ENCODE measurements at regions not wholly inside any gene's neighbourhood (a gene's known extent, or its start where the extent isn't known, plus 50 kb on each side); places are given as distances from the start of the nearest gene placed in this dataset.

DNA sequence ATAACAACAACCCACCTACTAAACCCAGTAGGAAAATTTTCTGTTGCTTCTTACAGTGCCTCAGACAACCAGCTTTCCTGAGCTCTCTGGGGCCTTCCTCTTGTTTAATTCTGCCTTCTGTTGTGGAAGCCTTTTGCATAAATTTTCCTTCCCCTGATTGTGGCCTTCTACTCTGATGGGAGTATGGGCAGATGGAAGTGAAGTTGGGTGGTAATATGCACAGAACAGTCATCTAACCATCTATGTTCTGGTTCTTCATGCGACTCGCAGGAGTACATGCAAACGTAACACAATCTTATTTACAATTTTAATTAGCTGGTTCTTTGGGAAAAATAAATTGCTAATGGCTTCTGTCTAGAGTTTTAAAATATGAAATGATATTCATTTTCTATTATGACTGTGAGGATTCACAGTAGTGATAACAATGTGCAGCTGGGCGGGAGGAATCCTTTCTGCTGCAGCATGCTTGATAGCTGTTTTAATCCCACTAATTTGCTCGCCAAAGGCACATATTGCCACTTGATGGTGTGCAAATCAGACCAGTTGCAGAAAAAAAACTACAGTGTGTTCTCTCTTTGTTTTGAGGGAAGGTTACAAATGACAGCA is 311.5 kb upstream of the ROPN1 start:
- Histone ChIP-seq H3K4me3 (replicated peaks; ENCODE audit: insufficient read depth, low read length) (no peak overlapping the region), H3K27me3 (ENCODE audit: insufficient read depth, poor library complexity, severe bottlenecking) (no peaks in the 10 kb centered on the region), H3K27ac (replicated peaks) (no peak overlapping the region)
- no peak for DNase-seq (ENCODE audit: low read depth in 1 of 2, low spot score in 1 of 2)
- TF ChIP-seq, protein P1, sequence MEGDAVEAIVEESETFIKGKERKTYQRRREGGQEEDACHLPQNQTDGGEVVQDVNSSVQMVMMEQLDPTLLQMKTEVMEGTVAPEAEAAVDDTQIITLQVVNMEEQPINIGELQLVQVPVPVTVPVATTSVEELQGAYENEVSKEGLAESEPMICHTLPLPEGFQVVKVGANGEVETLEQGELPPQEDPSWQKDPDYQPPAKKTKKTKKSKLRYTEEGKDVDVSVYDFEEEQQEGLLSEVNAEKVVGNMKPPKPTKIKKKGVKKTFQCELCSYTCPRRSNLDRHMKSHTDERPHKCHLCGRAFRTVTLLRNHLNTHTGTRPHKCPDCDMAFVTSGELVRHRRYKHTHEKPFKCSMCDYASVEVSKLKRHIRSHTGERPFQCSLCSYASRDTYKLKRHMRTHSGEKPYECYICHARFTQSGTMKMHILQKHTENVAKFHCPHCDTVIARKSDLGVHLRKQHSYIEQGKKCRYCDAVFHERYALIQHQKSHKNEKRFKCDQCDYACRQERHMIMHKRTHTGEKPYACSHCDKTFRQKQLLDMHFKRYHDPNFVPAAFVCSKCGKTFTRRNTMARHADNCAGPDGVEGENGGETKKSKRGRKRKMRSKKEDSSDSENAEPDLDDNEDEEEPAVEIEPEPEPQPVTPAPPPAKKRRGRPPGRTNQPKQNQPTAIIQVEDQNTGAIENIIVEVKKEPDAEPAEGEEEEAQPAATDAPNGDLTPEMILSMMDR (IDR thresholded peaks at IDR 0.05; ENCODE audit: insufficient read depth, low read length): no peak
- TF ChIP-seq SPI1 (IDR thresholded peaks at IDR 0.05; ENCODE audit: borderline replicate concordance, low read depth): no peak
- TF ChIP-seq, protein P2, sequence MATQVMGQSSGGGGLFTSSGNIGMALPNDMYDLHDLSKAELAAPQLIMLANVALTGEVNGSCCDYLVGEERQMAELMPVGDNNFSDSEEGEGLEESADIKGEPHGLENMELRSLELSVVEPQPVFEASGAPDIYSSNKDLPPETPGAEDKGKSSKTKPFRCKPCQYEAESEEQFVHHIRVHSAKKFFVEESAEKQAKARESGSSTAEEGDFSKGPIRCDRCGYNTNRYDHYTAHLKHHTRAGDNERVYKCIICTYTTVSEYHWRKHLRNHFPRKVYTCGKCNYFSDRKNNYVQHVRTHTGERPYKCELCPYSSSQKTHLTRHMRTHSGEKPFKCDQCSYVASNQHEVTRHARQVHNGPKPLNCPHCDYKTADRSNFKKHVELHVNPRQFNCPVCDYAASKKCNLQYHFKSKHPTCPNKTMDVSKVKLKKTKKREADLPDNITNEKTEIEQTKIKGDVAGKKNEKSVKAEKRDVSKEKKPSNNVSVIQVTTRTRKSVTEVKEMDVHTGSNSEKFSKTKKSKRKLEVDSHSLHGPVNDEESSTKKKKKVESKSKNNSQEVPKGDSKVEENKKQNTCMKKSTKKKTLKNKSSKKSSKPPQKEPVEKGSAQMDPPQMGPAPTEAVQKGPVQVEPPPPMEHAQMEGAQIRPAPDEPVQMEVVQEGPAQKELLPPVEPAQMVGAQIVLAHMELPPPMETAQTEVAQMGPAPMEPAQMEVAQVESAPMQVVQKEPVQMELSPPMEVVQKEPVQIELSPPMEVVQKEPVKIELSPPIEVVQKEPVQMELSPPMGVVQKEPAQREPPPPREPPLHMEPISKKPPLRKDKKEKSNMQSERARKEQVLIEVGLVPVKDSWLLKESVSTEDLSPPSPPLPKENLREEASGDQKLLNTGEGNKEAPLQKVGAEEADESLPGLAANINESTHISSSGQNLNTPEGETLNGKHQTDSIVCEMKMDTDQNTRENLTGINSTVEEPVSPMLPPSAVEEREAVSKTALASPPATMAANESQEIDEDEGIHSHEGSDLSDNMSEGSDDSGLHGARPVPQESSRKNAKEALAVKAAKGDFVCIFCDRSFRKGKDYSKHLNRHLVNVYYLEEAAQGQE (IDR thresholded peaks at IDR 0.05; ENCODE audit: insufficient replicate concordance, low read depth): no peak
- no peak for TF ChIP-seq POLR2AphosphoS5 (IDR thresholded peaks at IDR 0.05; ENCODE audit: low read depth)
- no peak for TF ChIP-seq GABPA (IDR thresholded peaks at IDR 0.05; ENCODE audit: low read depth)

DNA sequence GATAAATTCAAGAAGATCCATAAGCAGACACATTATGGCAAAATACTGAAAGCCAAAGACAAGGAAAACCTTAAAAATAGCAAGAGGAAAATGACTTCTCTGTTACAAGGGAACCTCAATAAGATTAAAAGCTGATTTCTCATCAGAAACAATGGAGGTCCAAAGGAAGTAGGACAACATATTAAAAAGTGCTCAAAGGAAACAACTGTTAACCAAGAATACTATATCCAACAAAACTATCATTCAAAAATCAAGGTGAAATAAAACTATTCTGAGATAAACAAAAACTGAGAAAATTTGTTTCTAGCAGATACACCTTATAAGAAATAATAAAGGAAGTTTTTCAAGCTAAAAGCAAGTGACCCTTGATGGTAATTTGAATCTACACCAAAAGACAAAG is 314.7 kb upstream of the ROPN1 start:
- H3K27me3 ChIP-seq (ENCODE audit: insufficient read depth, poor library complexity, severe bottlenecking): no peaks in the 10 kb centered on the region
- no peak for DNase-seq (ENCODE audit: low read depth in 1 of 2, low spot score in 1 of 2)
- TF ChIP-seq POLR2AphosphoS5 (IDR thresholded peaks at IDR 0.05; ENCODE audit: low read depth): no peak
- TF ChIP-seq, protein P1 (IDR thresholded peaks at IDR 0.05; ENCODE audit: insufficient read depth, low read length): no peak
- no peak for TF ChIP-seq SPI1 (IDR thresholded peaks at IDR 0.05; ENCODE audit: borderline replicate concordance, low read depth)
- TF ChIP-seq GABPA (IDR thresholded peaks at IDR 0.05; ENCODE audit: low read depth): no peak
- TF ChIP-seq, protein P2 (IDR thresholded peaks at IDR 0.05; ENCODE audit: insufficient replicate concordance, low read depth): no peak
- no peak overlapping the region for H3K27ac ChIP-seq (replicated peaks)
- H3K4me3 ChIP-seq (replicated peaks; ENCODE audit: insufficient read depth, low read length): no peak overlapping the region

DNA sequence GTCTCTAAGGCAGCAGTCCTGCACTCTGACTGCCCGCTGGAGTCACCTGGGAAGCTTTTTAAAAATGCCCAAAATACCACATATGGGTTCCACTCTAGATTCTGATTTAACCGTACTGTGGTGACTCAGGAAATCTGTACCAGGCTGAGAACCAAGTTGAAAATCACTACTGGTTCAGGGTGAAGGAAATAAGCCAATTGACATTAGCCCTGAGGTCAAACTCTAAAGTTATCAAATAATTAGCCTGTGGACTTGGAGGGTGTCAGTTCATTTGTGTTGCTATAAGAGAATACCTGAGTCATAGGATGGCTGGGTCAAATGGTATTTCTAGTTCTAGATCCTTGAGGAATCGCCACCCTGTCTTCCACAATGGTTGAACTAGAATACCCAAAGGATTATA is 321.7 kb upstream of the ROPN1 start:
- no peak for DNase-seq (ENCODE audit: low read depth in 1 of 2, low spot score in 1 of 2)
- no peaks in the 10 kb centered on the region for H3K27me3 ChIP-seq (ENCODE audit: insufficient read depth, poor library complexity, severe bottlenecking)
- H3K4me3 ChIP-seq (replicated peaks; ENCODE audit: insufficient read depth, low read length): no peak overlapping the region
- TF ChIP-seq, protein P2 (IDR thresholded peaks at IDR 0.05; ENCODE audit: insufficient replicate concordance, low read depth): no peak
- no peak for TF ChIP-seq GABPA (IDR thresholded peaks at IDR 0.05; ENCODE audit: low read depth)
- no peak for TF ChIP-seq POLR2AphosphoS5 (IDR thresholded peaks at IDR 0.05; ENCODE audit: low read depth)
- TF ChIP-seq, protein P1 (IDR thresholded peaks at IDR 0.05; ENCODE audit: insufficient read depth, low read length): no peak
- no peak for TF ChIP-seq SPI1 (IDR thresholded peaks at IDR 0.05; ENCODE audit: borderline replicate concordance, low read depth)
- H3K27ac ChIP-seq (replicated peaks): no peak overlapping the region
